Endothelial cell of umbilical vein (primary cell): ENCODE measurements at regions not wholly inside any gene's neighbourhood (a gene's known extent, or its start where the extent isn't known, plus 50 kb on each side); places are given as distances from the start of the nearest gene placed in this dataset.

Experiments
- BruUV-seq: library from RNA; stranded (reverse); fragments of 400-500 nt; replicated peaks from 2 replicates; lab custom pipeline; 2021; lab: Mats Ljungman, UMichigan
- CTCF ChIA-PET: fragments of 300-600, 350-600 bp; sonication (Branson Sonifier 250); formaldehyde crosslinking; loops from one replicate; lab custom pipeline; 2021; ENCODE audit warnings: antibody characterized with exemption, inconsistent platforms; lab: Charles Lee
- POLR2A ChIA-PET: fragments of 300-600, 350-600 bp; sonication (Branson Sonifier 250); formaldehyde crosslinking; loops from one replicate; lab custom pipeline; 2021; ENCODE audit warnings: antibody characterized with exemption, inconsistent platforms; lab: Charles Lee
- DNase-seq: peaks from one replicate; pipeline ENCODE4 v3.0.0-alpha.2; 2011; ENCODE audit warnings: low read depth, low spot score
- FAIRE-seq: peaks from 2 replicates; lab custom pipeline; 2011; peaks lifted over from hg19 to GRCh38; lab: Jason Lieb, UNC
- H2AFZ ChIP-seq: 2 replicates; pipeline ENCODE4 v1.6.0; 2012; ENCODE audit warnings: low read depth, low read length, control low read depth, inconsistent platforms
- H3K27ac ChIP-seq: 2 replicates; pipeline ENCODE4 v1.5.1; 2011; ENCODE audit warnings: low read depth, mild to moderate bottlenecking, control low read depth, low read length, moderate library complexity; ENCODE audit not compliant: insufficient read depth
- H3K27me3 ChIP-seq, 2 experiments: 2 replicates each; pipeline versions ENCODE4 v1.6.0 to v1.6.1; 2011; ENCODE audit warnings: low read length in 2 of 2, mixed read lengths in 1 of 2; ENCODE audit not compliant: control insufficient read depth in 2 of 2, insufficient read depth in 2 of 2
- H3K36me3 ChIP-seq, 2 experiments: 2 replicates in 1 of 2; 3 replicates in 1 of 2; pipeline ENCODE4 v1.5.1; 2011; ENCODE audit warnings: low read length in 2 of 2, mild to moderate bottlenecking in 1 of 2, moderate library complexity in 1 of 2; ENCODE audit not compliant: control insufficient read depth in 2 of 2, insufficient read depth in 2 of 2; ENCODE audit errors: extremely low read depth in 1 of 2
- H3K4me1 ChIP-seq: 3 replicates; pipeline ENCODE4 v1.5.1; 2011; ENCODE audit warnings: mild to moderate bottlenecking, low read length; ENCODE audit not compliant: control insufficient read depth, insufficient read depth; ENCODE audit errors: extremely low read depth
- H3K4me2 ChIP-seq: 2 replicates; pipeline ENCODE4 v1.6.1; 2011; ENCODE audit warnings: low read length, control low read depth, mixed read lengths; ENCODE audit not compliant: insufficient read depth
- H3K4me3 ChIP-seq, 3 experiments: fragments of 200-600 bp in 1 of 3; sonication (generic), shearing (Covaris generic) in 1 of 3; replicated peaks in 1 of 3; 2 replicates each; pipeline ENCODE4 v1.5.1; 2011 to 2016; ENCODE audit warnings: control low read depth in 3 of 3, low read length in 3 of 3, mild to moderate bottlenecking in 2 of 3, inconsistent platforms in 1 of 3, low read depth in 1 of 3, moderate library complexity in 1 of 3; ENCODE audit not compliant: insufficient read depth in 1 of 3
- H3K79me2 ChIP-seq: 2 replicates; pipeline ENCODE4 v1.6.0; 2012; ENCODE audit warnings: low read length, inconsistent platforms; ENCODE audit not compliant: control insufficient read depth, insufficient read depth
- H3K9ac ChIP-seq: replicated peaks from 2 replicates; pipeline ENCODE3; 2011; ENCODE audit warnings: low read length, control low read depth; ENCODE audit not compliant: insufficient read depth; ENCODE audit errors: extremely low read depth
- H3K9me1 ChIP-seq: replicated peaks from 3 replicates; pipeline ENCODE4 v1.6.0; 2011; ENCODE audit warnings: mild to moderate bottlenecking, low read length; ENCODE audit not compliant: control insufficient read depth, insufficient read depth; ENCODE audit errors: extremely low read depth
- H3K9me3 ChIP-seq: replicated peaks from 2 replicates; pipeline ENCODE4 v1.5.1; 2012; ENCODE audit warnings: low read length, inconsistent platforms; ENCODE audit not compliant: control insufficient read depth, insufficient read depth
- H4K20me1 ChIP-seq: replicated peaks from 2 replicates; pipeline ENCODE3; 2011; ENCODE audit warnings: mild to moderate bottlenecking, low read length; ENCODE audit not compliant: control insufficient read depth, insufficient read depth; ENCODE audit errors: extremely low read depth
- EZH2 ChIP-seq: IDR thresholded peaks from 2 replicates; pipeline ENCODE4 v1.6.1; 2012; ENCODE audit warnings: borderline replicate concordance, low read depth, mild to moderate bottlenecking, moderate library complexity, low read length, inconsistent platforms; ENCODE audit not compliant: severe bottlenecking
- FOS ChIP-seq: IDR thresholded peaks from 2 replicates; pipeline ENCODE4 v1.6.1; 2011; ENCODE audit warnings: mild to moderate bottlenecking, low read length, moderate library complexity, borderline replicate concordance; ENCODE audit not compliant: insufficient read depth
- GATA2 ChIP-seq: IDR thresholded peaks from 2 replicates; pipeline ENCODE4 v1.7.0; 2011; ENCODE audit warnings: low read depth, mild to moderate bottlenecking, moderate library complexity, mixed read lengths, low read length; ENCODE audit not compliant: insufficient read length, insufficient read depth
- JUN ChIP-seq: IDR thresholded peaks from 2 replicates; pipeline ENCODE4 v1.6.1; 2011; ENCODE audit warnings: borderline replicate concordance, low read depth; ENCODE audit not compliant: insufficient read length, insufficient read depth
- MYC ChIP-seq: IDR thresholded peaks from one replicate; pipeline ENCODE4 v1.6.1; 2011; ENCODE audit warnings: mild to moderate bottlenecking, low read depth, low read length
- POLR2A ChIP-seq: IDR thresholded peaks from 2 replicates; pipeline ENCODE4 v1.6.1; 2012; ENCODE audit warnings: low read depth, mild to moderate bottlenecking, control low read depth, low read length
- POLR2AphosphoS5 ChIP-seq: IDR thresholded peaks from 2 replicates; pipeline ENCODE4 v1.6.1; 2012; ENCODE audit warnings: low read depth, mild to moderate bottlenecking, control low read depth, low read length, moderate library complexity; ENCODE audit not compliant: insufficient read depth
- dilution Hi-C: fragments of 300-500 bp; cut with MboI; formaldehyde crosslinking; loops from one replicate; pipeline ENCODE4 v1.15.0; 2019; ENCODE audit warnings: low sequenced_read_pairs; ENCODE audit not compliant: extremely low pct_ligation_motif_present
- intact Hi-C: fragments of 100-400 bp; cut with micrococcal nuclease; formaldehyde crosslinking; loops from one replicate; pipeline ENCODE4 v1.10.0; 2022
- TF ChIP-seq, protein P1 (sequence below), 2 donors: IDR thresholded peaks; 1 replicate in 1 of 2; 2 replicates in 1 of 2; pipeline ENCODE4 v1.5.1; 2011; ENCODE audit warnings: low read length in 2 of 2, mild to moderate bottlenecking in 2 of 2, moderate library complexity in 2 of 2, control low read depth in 1 of 2, inconsistent platforms in 1 of 2, low read depth in 1 of 2; ENCODE audit not compliant: insufficient read depth in 1 of 2; ENCODE audit errors: extremely low read depth in 1 of 2
- TF ChIP-seq, protein P2 (sequence below): IDR thresholded peaks from 2 replicates; pipeline ENCODE4 v1.6.1; 2011; ENCODE audit not compliant: insufficient read depth, insufficient read length

DNA sequence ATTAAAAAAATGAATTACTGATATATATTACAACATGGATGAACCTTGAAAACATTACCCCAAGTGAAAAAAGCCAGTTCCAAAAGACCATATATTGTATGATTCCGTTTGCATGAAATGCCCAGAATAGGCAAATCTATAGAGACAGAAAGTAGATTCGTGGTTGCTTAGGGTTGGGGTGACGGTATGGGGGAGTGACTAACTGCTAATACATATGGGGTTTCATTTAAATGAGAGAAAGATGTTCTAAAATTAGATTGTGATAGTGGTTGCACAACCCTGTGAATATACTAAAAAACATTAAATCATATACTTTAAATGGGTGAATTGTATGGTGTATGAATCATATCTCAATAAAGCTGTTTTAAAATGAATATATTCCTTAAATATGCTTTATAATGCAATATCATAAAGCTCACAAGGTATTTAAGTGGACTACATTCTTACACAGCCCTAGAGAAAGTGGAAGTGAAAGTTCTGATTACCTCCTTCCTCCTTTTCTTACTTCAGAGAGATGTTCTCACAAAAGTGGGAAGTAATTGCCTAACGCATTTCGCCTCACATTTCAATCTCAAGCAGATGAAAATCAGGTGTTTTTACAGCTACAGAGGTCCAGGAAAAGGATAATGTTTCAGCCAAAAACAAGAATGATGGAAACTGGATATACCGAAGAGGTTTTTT lies 142.7 kb upstream of the GNAO1 start:
- no peak overlapping the region for H3K4me3 ChIP-seq
- H3K36me3 ChIP-seq: no peaks in the 10 kb centered on the region
- H3K79me2 ChIP-seq: no peaks in the 10 kb centered on the region
- FAIRE-seq: no peak
- no peaks in the 10 kb centered on the region for H3K4me1 ChIP-seq
- dilution Hi-C loops: no loop called here
- POLR2A ChIA-PET: no interaction called here
- intact Hi-C loops: no loop called here
- no peak overlapping the region for H3K27ac ChIP-seq
- H3K27me3 ChIP-seq: no peaks in the 10 kb centered on the region
- no peak for DNase-seq
- no TSS peak for BruUV-seq
- CTCF ChIA-PET: no interaction called here
- TF ChIP-seq POLR2A (no peak), POLR2AphosphoS5 (no peak), EZH2 (no peak), JUN (no peak), FOS (no peak), MYC (no peak), GATA2 (no peak)
- TF ChIP-seq, protein P1, sequence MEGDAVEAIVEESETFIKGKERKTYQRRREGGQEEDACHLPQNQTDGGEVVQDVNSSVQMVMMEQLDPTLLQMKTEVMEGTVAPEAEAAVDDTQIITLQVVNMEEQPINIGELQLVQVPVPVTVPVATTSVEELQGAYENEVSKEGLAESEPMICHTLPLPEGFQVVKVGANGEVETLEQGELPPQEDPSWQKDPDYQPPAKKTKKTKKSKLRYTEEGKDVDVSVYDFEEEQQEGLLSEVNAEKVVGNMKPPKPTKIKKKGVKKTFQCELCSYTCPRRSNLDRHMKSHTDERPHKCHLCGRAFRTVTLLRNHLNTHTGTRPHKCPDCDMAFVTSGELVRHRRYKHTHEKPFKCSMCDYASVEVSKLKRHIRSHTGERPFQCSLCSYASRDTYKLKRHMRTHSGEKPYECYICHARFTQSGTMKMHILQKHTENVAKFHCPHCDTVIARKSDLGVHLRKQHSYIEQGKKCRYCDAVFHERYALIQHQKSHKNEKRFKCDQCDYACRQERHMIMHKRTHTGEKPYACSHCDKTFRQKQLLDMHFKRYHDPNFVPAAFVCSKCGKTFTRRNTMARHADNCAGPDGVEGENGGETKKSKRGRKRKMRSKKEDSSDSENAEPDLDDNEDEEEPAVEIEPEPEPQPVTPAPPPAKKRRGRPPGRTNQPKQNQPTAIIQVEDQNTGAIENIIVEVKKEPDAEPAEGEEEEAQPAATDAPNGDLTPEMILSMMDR (IDR thresholded peaks at IDR 0.05; ENCODE audit: extremely low read depth in 1 of 2, insufficient read depth in 1 of 2, low read depth in 1 of 2, low read length in 2 of 2): no peak
- TF ChIP-seq, protein P2, sequence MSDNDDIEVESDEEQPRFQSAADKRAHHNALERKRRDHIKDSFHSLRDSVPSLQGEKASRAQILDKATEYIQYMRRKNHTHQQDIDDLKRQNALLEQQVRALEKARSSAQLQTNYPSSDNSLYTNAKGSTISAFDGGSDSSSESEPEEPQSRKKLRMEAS: no peak
- H3K9ac ChIP-seq: no peak overlapping the region
- H4K20me1 ChIP-seq: no peaks in the 10 kb centered on the region
- H3K9me1 ChIP-seq: no peaks in the 10 kb centered on the region
- H2AFZ ChIP-seq: no peak overlapping the region
- H3K9me3 ChIP-seq: no peaks in the 10 kb centered on the region
- no peak overlapping the region for H3K4me2 ChIP-seq
